ENCODE measurements at regions not wholly inside any gene's neighbourhood (a gene's known extent, or its start where the extent isn't known, plus 50 kb on each side); places are given as distances from the start of the nearest gene placed in this dataset.
A peak's percentile ranks its signal among the peaks of the same experiment; 100 is the strongest.

- H3K4me3 ChIP-seq (ENCODE audit: low read depth, low read length) = no peak overlapping the region
- DNase-seq = no peak
- H3K9me3 ChIP-seq (ENCODE audit: severe bottlenecking) = no peaks in the 10 kb centered on the region
- H3K27ac ChIP-seq = no peak overlapping the region
- no peaks in the 10 kb centered on the region for H3K36me3 ChIP-seq
- TF ChIP-seq CTCF (IDR thresholded peaks at IDR 0.05; ENCODE audit: low read depth, low read length) = 0 out of 2 replicates have a peak, but pooled peaks have one; percentile 27
- H3K27me3 ChIP-seq (ENCODE audit: insufficient read depth, low read depth, severe bottlenecking) = no peaks in the 10 kb centered on the region
Measured at GRCh38 chr3:161423911-161424522, 52.7 kb upstream of the SPTSSB start.

GRCh38 chr3:161422171-161422700 is 50.9 kb upstream of the SPTSSB start:
- Histone ChIP-seq H3K27ac (no peak overlapping the region), H3K36me3 (no peaks in the 10 kb centered on the region), H3K9me3 (ENCODE audit: severe bottlenecking) (no peaks in the 10 kb centered on the region), H3K4me3 (ENCODE audit: low read depth, low read length) (no peak overlapping the region), H3K27me3 (ENCODE audit: insufficient read depth, low read depth, severe bottlenecking) (no peaks in the 10 kb centered on the region)
- DNase-seq = no peak
- no peak for TF ChIP-seq CTCF (IDR thresholded peaks at IDR 0.05; ENCODE audit: low read depth, low read length)
